Lower leg skin (tissue), 4 donors: ENCODE measurements at regions not wholly inside any gene's neighbourhood (a gene's known extent, or its start where the extent isn't known, plus 50 kb on each side); places are given as distances from the start of the nearest gene placed in this dataset.

Experiments
- DNase-seq, 2 donors: peaks; one replicate each; pipeline ENCODE4 v3.0.0-alpha.2; 2019; ENCODE audit warnings: low spot score in 2 of 2
- H3K4me3 ChIP-seq: fragments of 200-600 bp; sonication (generic); 2 replicates; pipeline ENCODE4 v1.5.1; 2017; ENCODE audit warnings: mild to moderate bottlenecking, low read depth; ENCODE audit not compliant: poor library complexity, severe bottlenecking
- POLR2A ChIP-seq, 2 donors: fragments of 450-650 bp; IDR thresholded peaks; one replicate each; pipeline ENCODE4 v1.6.1; 2016 to 2017; ENCODE audit warnings: antibody characterized with exemption in 2 of 2, mild to moderate bottlenecking in 1 of 2, moderate library complexity in 1 of 2
- WGBS, 2 donors: methylation state at CpG; one replicate each; pipeline ENCODE4 v1.1.5; 2018; 5-methylcytosine and 5-hydroxymethylcytosine counted together
- intact Hi-C: fragments of 100-400 bp; cut with DNase I; formaldehyde crosslinking; loops from one replicate; pipeline ENCODE4 v1.15.0; 2023; ENCODE audit warnings: low total_unique reads
- TF ChIP-seq, protein P1 (sequence below), 3 donors: fragments of 450-650 bp; IDR thresholded peaks; one replicate each; pipeline ENCODE4 v1.5.1; 2016; ENCODE audit warnings: antibody characterized with exemption in 3 of 3, mild to moderate bottlenecking in 3 of 3, moderate library complexity in 2 of 3

DNA sequence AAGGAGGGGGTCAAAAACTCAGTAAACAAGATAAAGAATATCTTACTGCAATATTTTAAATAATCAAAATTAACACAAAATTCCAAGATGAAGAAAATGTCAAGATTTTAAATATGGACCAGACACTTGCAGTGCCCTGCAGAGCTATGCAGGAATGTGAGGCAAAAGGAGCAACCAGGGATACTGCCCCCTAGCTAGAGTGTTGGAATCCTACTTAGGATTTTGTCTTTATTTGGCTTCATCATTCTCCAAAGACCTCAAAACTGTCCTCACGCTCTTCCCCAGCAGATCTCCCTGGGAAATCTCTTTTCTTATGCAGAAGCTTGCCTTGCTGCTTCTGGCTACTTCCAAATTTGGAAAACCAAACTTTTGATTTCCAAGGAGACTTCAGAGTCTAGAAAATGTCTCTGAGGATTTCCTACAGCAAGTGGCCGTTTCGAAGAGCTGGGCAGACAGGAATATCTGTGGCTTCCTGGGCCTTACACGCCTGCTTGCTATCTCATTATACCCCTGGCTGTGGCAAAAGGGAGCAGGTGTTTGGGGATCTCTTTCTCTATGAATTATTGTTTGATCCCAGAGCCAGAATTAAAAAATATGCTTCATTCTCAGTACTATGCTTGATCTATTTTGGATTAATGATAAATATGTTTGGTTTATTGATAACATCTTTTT lies 232.2 kb upstream of the BMPER start:
- intact Hi-C loops = no loop called here
- DNase-seq = no peak
- TF ChIP-seq POLR2A (IDR thresholded peaks at IDR 0.05) = no peak
- TF ChIP-seq, protein P1, sequence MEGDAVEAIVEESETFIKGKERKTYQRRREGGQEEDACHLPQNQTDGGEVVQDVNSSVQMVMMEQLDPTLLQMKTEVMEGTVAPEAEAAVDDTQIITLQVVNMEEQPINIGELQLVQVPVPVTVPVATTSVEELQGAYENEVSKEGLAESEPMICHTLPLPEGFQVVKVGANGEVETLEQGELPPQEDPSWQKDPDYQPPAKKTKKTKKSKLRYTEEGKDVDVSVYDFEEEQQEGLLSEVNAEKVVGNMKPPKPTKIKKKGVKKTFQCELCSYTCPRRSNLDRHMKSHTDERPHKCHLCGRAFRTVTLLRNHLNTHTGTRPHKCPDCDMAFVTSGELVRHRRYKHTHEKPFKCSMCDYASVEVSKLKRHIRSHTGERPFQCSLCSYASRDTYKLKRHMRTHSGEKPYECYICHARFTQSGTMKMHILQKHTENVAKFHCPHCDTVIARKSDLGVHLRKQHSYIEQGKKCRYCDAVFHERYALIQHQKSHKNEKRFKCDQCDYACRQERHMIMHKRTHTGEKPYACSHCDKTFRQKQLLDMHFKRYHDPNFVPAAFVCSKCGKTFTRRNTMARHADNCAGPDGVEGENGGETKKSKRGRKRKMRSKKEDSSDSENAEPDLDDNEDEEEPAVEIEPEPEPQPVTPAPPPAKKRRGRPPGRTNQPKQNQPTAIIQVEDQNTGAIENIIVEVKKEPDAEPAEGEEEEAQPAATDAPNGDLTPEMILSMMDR (IDR thresholded peaks at IDR 0.05) = no peak
- no peak overlapping the region for H3K4me3 ChIP-seq
- WGBS, 2 donors = 82 to 90% methylated on average over 4 of the region's 4 CpGs

DNA sequence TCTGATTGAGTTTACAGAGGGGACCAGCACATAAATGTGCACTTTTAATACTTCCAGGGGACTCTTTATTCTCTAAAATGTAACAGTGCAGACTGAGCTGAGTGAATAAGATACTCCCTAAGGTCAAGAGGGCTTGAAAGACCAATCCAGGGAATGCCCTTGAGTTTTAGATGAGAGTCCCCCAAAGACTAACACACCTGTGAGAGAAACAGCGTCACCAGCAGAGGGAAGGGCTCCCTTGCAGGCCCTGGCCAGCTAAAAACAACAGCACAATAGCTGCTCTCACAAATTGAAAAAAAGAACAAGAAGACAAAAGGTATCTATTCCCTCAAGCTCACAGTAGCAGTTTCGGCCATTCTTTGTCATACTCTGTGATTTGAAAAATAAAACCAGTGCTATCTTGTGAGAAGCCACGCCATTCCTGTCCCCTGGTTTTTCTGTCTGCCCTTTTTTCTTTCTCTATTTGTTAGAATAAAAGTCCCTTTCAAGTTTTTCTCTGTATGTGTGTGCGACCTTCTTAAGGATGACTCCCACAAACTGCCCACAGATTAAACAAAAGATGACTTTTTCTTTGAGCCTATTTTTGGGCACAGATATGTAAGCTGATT lies 230.4 kb upstream of the BMPER start:
- intact Hi-C loops = no loop called here
- no peak for TF ChIP-seq POLR2A (IDR thresholded peaks at IDR 0.05)
- no peak for DNase-seq
- whole genome bisulfite sequencing, 2 donors = 93 to 94% methylated on average over 4 of the region's 4 CpGs
- H3K4me3 ChIP-seq = no peak overlapping the region

DNA sequence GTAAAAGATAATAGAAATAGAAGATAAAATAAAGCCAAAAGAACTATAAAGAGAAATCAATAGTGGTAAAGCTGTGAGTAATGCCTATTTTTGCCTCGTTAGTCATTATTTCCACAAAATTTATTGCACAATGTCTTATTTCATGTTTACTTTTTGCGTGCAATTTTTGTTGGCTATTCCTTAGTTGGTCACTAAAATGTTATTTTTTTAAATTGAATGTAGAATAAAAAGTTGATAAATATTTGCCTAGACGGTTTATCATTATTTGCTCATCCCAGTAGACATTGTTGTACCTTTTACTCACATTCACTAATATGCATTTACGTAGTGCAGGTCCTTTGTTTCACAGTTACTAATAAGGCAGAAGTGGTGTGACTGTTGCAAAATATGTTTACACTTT lies 227.8 kb upstream of the BMPER start:
- WGBS, 2 donors = 86 to 95% methylated on average over 4 of the region's 4 CpGs
- intact Hi-C loops = no loop called here
- TF ChIP-seq, protein P1 (IDR thresholded peaks at IDR 0.05) = no peak
- H3K4me3 ChIP-seq = no peak overlapping the region
- no peak for DNase-seq

DNA sequence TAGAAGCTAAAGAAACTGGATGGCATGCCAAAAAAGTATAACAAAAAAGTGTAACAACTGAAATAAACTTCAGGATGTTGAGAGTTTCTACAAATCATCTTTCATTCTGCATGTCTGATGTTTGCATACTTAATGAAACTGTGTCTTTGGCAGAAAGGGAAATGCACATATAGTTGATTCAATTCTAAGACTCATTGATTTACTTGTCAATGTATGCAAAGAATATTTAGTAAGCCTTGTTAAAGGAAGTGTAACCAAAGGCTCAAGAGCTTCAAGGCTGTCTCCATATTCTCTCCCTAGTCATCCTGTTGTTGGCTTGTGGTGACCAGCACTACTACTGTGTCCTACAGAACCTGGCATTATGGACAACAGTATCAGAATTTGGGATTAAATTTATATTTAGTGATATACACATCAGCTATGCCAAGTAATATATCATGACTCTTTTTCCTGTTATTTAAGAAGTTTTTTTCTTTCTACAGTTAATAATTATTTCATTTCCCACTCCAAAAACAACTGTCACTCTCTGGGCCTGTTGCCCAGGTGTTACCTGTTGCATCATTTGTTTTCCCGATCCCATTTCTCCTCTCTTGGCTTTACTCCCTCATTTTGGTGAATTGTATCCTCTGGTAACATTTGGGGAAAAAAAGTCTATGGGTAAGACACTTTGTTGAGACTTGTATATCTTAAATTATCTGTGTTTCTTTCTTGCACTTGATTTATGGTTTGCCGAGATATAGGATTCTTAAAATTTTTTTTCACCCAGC lies 226.6 kb upstream of the BMPER start:
- intact Hi-C loops = no loop called here
- DNase-seq = no peak
- H3K4me3 ChIP-seq = no peak overlapping the region
- TF ChIP-seq, protein P1 (IDR thresholded peaks at IDR 0.05) = no peak
- TF ChIP-seq POLR2A (IDR thresholded peaks at IDR 0.05) = no peak
- 47 to 67% methylated on average over 2 of the region's 2 CpGs for WGBS, 2 donors

DNA sequence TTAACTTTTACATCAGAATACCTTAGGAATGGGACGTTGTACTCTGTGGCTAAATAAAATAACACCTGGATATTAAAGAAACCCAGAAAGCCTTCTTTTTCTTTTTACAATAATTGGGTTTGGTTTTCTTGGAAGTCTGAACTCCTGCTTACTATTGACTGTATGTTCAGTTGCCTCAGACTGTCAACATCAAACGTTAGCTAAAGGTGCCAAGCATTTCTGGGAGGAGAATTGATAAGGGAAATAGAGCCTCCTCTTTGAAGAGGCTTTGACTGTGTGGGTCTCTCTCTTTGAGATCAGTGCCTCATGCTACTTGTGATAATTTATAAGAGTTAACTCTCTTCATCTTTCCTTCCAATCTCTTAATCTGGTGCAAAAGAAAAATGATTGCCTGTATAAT lies 224.7 kb upstream of the BMPER start:
- TF ChIP-seq, protein P1 (IDR thresholded peaks at IDR 0.05) = no peak
- no peak for TF ChIP-seq POLR2A (IDR thresholded peaks at IDR 0.05)
- no peak overlapping the region for H3K4me3 ChIP-seq
- DNase-seq = no peak
- WGBS, 2 donors = 79 to 82% methylated on average over 2 of the region's 2 CpGs
- intact Hi-C loops = no loop called here

DNA sequence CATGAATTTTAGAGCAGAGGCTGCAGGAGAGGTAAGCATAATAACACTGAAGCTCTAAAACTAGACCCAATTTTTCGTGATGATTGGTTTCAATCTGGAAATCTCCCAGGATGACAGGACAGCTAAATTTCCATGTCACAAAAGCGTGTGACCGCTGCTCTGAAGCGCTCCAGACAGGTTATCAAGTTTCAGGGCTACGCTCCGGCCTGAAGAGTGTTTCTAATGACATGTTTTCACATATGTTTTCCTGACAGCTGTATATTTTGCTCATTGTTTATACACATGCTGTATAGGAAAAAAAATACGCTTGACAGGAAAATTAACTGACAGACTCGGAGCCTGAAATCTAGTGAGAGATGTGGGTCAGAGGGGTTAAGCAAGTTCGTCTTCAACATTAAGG lies 219.8 kb upstream of the BMPER start:
- intact Hi-C loops = no loop called here
- TF ChIP-seq, protein P1 (IDR thresholded peaks at IDR 0.05) = no peak
- no peak for TF ChIP-seq POLR2A (IDR thresholded peaks at IDR 0.05)
- 94 to 95% methylated on average over 9 of the region's 9 CpGs for WGBS, 2 donors

More for the DNA sequence above, 219.8 kb upstream of the BMPER start:
- H3K4me3 ChIP-seq = no peak overlapping the region
- no peak for DNase-seq
